Heart left ventricle (tissue), 13 donors: ENCODE measurements at regions not wholly inside any gene's neighbourhood (a gene's known extent, or its start where the extent isn't known, plus 50 kb on each side); places are given as distances from the start of the nearest gene placed in this dataset.

Experiments
- CTCF ChIP-seq, 12 donors: fragments of 200-600 bp; sonication (generic) in 4 of 12; IDR thresholded peaks; one replicate each; pipeline versions ENCODE4 v1.5.0 to v1.8.0; 2018 to 2022; ENCODE audit warnings: antibody characterized with exemption in 12 of 12, mild to moderate bottlenecking in 5 of 12
- POLR2A ChIP-seq, 2 donors: fragments of 450-650 bp; IDR thresholded peaks; one replicate each; pipeline ENCODE4 v1.6.1; 2017; ENCODE audit warnings: antibody characterized with exemption in 2 of 2, mild to moderate bottlenecking in 2 of 2, moderate library complexity in 2 of 2
- donor health status: ischemic (EF 13 %, LVEDD 7.1; RV severe dilation, severe dysfunction).
- donor health status: DM: no; HTN: yes; CAD: no.
- donor health status: DM: no; HTN: no; CAD: no.
- donor health status: ischemic (EF 25% LVEDD 6.9; RV normal size, moderate dysfunction).
- donor health status: ischemic (EF 25% LVEDD 5.7; RV mildly dilated, moderate dysfunction).
- donor health status: ischemic (EF 35%, LVEDD 5.7; RV mildly dilated, moderate dysfunction).
- donor health status: nonischemic (EF 11% LVEDD 7.7; RV severe dilation, severe dysfunction).
- donor health status: DM: yes; HTN: yes; CAD: no.
- donor health status: PGD.
- donor health status: ischemic (EF 29% LVEDD 5.4; RV normal size, mild dysfunction).
- donor health status: nonischemic (EF 23%, LVEDD 6.1; RV moderate dilation, normal function).

GRCh38 chr1:118381197-118381869 lies 196.3 kb upstream of the SPAG17 start:
- TF ChIP-seq CTCF (IDR thresholded peaks at IDR 0.05) = no peak
- TF ChIP-seq POLR2A (IDR thresholded peaks at IDR 0.05) = no peak
